Progenitor cell of endocrine pancreas (in vitro differentiated cells): ENCODE measurements at regions not wholly inside any gene's neighbourhood (a gene's known extent, or its start where the extent isn't known, plus 50 kb on each side); places are given as distances from the start of the nearest gene placed in this dataset.
A peak's percentile ranks its signal among the peaks of the same experiment; 100 is the strongest.

Source experiments
- DNase-seq: peaks from one replicate; pipeline ENCODE4 v3.0.0; 2021; ENCODE audit warnings: low spot score; ENCODE audit not compliant: unreplicated experiment
- H3K27ac Mint-ChIP-seq: 2 replicates; pipeline ENCODE4 v1.8.0; 2021; ENCODE audit warnings: mild to moderate bottlenecking, moderate library complexity, mixed read lengths
- H3K27me3 Mint-ChIP-seq: 2 replicates; pipeline ENCODE4 v1.8.0; 2021; ENCODE audit warnings: mixed read lengths
- H3K36me3 Mint-ChIP-seq: 2 replicates; pipeline ENCODE4 v1.8.0; 2022; ENCODE audit warnings: mixed read lengths; ENCODE audit not compliant: insufficient read depth
- H3K4me1 Mint-ChIP-seq: 2 replicates; pipeline ENCODE4 v1.8.0; 2021; ENCODE audit warnings: low read depth, mixed read lengths
- H3K4me3 Mint-ChIP-seq: 2 replicates; pipeline ENCODE4 v1.8.0; 2021; ENCODE audit warnings: low read depth, mild to moderate bottlenecking, moderate library complexity, mixed read lengths
- H3K9me3 Mint-ChIP-seq: 2 replicates; pipeline ENCODE4 v1.8.0; 2021; ENCODE audit warnings: low read depth, mixed read lengths
- TF ChIP-seq, protein P1 (sequence below): fragments of 200-600 bp; sonication (generic); IDR thresholded peaks from one replicate; pipeline ENCODE4 v1.5.0; 2021; ENCODE audit warnings: antibody characterized with exemption, mild to moderate bottlenecking; ENCODE audit not compliant: unreplicated experiment

DNA sequence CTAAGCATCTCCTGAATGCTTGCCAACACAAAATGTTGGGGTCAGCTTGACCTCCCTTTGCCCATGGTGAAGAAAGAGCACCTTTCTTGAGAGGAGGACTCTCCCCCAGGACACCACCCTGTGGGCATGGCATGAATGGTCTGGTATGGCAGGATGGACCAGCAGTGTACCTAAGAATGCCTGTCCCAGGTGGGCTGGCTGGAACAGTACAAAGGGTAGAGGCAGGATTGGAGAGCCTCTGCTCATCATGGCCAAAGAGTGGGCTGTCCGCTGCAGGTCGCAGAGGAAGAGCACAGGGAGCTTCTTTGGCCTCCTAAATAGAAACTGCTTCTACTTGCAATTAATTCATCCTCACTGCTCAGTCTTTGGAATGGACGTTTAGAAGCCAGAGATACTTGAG, 131.6 kb upstream of the OSMR start:
- peaks cover 4% of the 10 kb centered on the region for H3K4me1 Mint-ChIP-seq
- TF ChIP-seq, protein P1, sequence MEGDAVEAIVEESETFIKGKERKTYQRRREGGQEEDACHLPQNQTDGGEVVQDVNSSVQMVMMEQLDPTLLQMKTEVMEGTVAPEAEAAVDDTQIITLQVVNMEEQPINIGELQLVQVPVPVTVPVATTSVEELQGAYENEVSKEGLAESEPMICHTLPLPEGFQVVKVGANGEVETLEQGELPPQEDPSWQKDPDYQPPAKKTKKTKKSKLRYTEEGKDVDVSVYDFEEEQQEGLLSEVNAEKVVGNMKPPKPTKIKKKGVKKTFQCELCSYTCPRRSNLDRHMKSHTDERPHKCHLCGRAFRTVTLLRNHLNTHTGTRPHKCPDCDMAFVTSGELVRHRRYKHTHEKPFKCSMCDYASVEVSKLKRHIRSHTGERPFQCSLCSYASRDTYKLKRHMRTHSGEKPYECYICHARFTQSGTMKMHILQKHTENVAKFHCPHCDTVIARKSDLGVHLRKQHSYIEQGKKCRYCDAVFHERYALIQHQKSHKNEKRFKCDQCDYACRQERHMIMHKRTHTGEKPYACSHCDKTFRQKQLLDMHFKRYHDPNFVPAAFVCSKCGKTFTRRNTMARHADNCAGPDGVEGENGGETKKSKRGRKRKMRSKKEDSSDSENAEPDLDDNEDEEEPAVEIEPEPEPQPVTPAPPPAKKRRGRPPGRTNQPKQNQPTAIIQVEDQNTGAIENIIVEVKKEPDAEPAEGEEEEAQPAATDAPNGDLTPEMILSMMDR, result no peak
- no peaks in the 10 kb centered on the region for H3K9me3 Mint-ChIP-seq
- DNase-seq, result no peak
- H3K36me3 Mint-ChIP-seq, result no peaks in the 10 kb centered on the region
- H3K4me3 Mint-ChIP-seq, result no peak overlapping the region
- peaks cover 8% of the 10 kb centered on the region for H3K27me3 Mint-ChIP-seq
- H3K27ac Mint-ChIP-seq, result no peak overlapping the region

DNA sequence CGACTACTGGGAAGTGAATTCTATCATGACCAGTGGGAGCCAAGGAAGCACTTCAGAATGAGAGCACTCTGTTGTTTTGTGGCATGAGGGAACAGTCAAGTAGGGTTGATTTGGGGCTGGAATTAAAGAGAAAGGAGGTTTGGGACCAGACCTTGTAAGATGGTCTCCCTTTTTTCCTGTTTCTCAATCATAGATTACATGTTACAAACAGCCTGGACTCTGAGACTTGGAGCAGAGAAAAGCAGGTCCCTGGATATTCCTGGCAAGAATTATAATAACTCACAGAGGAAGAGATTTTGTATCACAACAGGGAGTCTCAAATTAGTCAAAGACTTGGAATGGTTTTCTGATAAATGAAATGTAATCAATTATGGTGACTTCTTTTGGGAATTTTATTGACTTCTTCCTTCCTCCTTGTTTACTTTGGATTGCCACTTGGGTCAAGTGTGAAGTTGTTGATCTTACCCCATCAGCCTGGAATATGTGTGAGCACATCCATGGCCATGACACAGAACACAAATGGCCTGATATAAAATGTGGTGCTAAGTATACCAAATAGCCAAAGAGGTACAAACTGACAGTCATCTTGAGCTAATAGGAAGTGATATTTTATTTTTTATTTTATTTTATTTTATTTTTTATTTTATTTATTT, 131.0 kb upstream of the OSMR start:
- no peak overlapping the region for H3K4me3 Mint-ChIP-seq
- peaks cover 4% of the 10 kb centered on the region for H3K4me1 Mint-ChIP-seq
- TF ChIP-seq, protein P1, result no peak
- no peaks in the 10 kb centered on the region for H3K9me3 Mint-ChIP-seq
- H3K36me3 Mint-ChIP-seq, result no peaks in the 10 kb centered on the region
- DNase-seq, result no peak
- H3K27me3 Mint-ChIP-seq, result peaks cover 6% of the 10 kb centered on the region
- no peak overlapping the region for H3K27ac Mint-ChIP-seq

DNA sequence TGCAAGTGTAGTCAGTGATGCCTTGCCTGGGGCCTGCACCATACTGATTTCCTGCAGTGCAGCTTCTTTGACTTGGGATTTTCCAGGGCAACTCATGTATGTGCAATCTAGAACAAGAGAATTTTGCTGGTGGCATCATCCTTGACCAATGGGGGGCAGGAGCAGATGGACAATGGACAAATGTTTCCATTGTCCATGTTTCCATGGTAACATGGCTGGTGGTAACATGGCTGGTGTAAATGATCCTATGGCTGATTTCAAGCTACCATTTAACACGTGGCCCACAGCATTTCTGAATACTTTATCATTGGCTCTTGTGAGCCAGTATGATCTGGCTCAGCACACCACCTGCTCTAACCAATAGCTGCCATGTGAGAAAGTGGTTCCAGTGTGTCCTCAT, 130.1 kb upstream of the OSMR start:
- H3K27me3 Mint-ChIP-seq, result peaks cover 5% of the 10 kb centered on the region
- no peaks in the 10 kb centered on the region for H3K36me3 Mint-ChIP-seq
- no peaks in the 10 kb centered on the region for H3K9me3 Mint-ChIP-seq
- no peak for DNase-seq
- H3K27ac Mint-ChIP-seq, result no peak overlapping the region
- TF ChIP-seq, protein P1, result no peak
- H3K4me3 Mint-ChIP-seq, result no peak overlapping the region
- H3K4me1 Mint-ChIP-seq, result peaks cover 4% of the 10 kb centered on the region

DNA sequence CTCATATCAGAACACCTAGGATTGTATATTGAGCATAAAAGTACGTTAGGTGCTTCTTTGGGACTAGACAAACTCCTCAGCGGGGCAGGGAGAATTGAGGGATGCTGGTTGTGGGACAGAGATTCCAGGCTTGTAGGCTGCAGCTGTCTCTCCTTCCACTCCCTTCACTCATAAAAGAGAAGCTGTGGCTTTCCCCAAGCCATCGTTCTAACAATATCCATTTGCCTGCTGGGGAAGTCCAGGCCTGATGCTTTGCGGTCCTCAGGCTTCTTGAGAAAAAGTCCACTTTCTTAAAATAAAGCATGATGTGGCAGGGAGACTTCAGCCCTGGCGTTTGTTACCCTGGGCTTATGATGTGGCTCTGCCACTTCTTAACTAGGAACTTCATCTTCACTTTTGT, 129.3 kb upstream of the OSMR start:
- Mint-ChIP-seq H3K4me1 (peaks cover 4% of the 10 kb centered on the region), H3K27me3 (peaks cover 9% of the 10 kb centered on the region), H3K4me3 (no peak overlapping the region), H3K9me3 (no peaks in the 10 kb centered on the region), H3K27ac (no peak overlapping the region), H3K36me3 (no peaks in the 10 kb centered on the region)
- no peak for DNase-seq
- TF ChIP-seq, protein P1, result no peak

DNA sequence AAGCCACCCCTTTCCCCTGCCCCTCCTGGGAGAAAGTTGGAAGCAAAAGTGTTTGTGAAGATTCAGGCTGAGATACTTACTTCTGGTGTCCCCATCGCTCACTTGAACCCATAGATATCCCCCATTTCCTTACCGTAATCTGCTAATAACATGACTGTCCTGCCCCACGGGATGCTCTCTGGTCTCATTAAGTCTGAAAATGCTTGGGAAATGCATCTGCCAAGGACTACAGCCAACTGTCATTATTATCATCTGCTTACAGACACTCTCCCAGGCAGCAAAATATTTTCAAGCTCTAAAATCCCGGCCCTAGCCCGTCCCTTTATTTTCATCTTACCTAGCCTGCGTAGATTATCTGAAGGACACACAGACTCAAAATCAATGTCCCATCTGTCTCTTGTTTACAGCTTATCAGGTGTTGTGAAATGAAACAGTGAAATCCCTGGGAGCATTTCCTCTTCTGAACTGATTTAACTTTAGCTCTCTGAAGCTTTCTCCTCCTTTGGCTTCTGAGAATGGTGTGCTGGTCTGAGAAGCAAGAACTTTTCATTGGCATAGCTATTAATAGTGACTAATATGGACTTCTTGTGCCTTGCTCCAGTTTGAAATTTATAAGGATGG, 126.9 kb upstream of the OSMR start:
- Mint-ChIP-seq H3K4me1 (peaks cover 4% of the 10 kb centered on the region), H3K27me3 (peaks cover 6% of the 10 kb centered on the region), H3K9me3 (no peaks in the 10 kb centered on the region), H3K36me3 (no peaks in the 10 kb centered on the region), H3K27ac (peak overlapping the region; percentile 13), H3K4me3 (no peak overlapping the region)
- DNase-seq, result no peak
- TF ChIP-seq, protein P1, result no peak
